ENCODE measurements at regions not wholly inside any gene's neighbourhood (a gene's known extent, or its start where the extent isn't known, plus 50 kb on each side); places are given as distances from the start of the nearest gene placed in this dataset.
"Not testable (repeated sequence)": the region's sequence is repeated elsewhere in the genome, so short reads cannot be mapped to it uniquely, and the experiment has no call there.

- no peak for DNase-seq (ENCODE audit: low read depth, low spot score)
Measured at GRCh38 chr9:13817754-13818278, 496.1 kb downstream of the NFIB start.

- DNase-seq (ENCODE audit: low read depth, low spot score): no peak
Measured at GRCh38 chr9:13816837-13817236, 497.1 kb downstream of the NFIB start.

- no peak for DNase-seq (ENCODE audit: low read depth, low spot score)
Measured at GRCh38 chr9:13814647-13815400, 499.1 kb downstream of the NFIB start.

GRCh38 chr9:13811876-13812275, 502.1 kb downstream of the NFIB start:
- no peak for DNase-seq (ENCODE audit: low read depth, low spot score)

GRCh38 chr9:13810510-13810909, 503.4 kb downstream of the NFIB start:
- DNase-seq (ENCODE audit: low read depth, low spot score): no peak

- no peak for DNase-seq (ENCODE audit: low read depth, low spot score)
Measured at GRCh38 chr9:13809401-13809800, 504.5 kb downstream of the NFIB start.

GRCh38 chr9:13807118-13807517, 506.8 kb downstream of the NFIB start:
- no peak for DNase-seq (ENCODE audit: low read depth, low spot score)

GRCh38 chr9:13806714-13807113, 507.2 kb downstream of the NFIB start:
- no peak for DNase-seq (ENCODE audit: low read depth, low spot score)

GRCh38 chr9:13805546-13805945, 508.4 kb downstream of the NFIB start:
- no peak for DNase-seq (ENCODE audit: low read depth, low spot score)

- DNase-seq (ENCODE audit: low read depth, low spot score): no peak
Measured at GRCh38 chr9:13804532-13804931, 509.4 kb downstream of the NFIB start.

GRCh38 chr9:13800776-13801175, 513.2 kb downstream of the NFIB start:
- no peak for DNase-seq (ENCODE audit: low read depth, low spot score)

- DNase-seq (ENCODE audit: low read depth, low spot score): not testable (repeated sequence)
Measured at GRCh38 chr9:13797701-13798100, 516.2 kb downstream of the NFIB start.

GRCh38 chr9:13791816-13792215, 512.3 kb upstream of the MPDZ start:
- DNase-seq (ENCODE audit: low read depth, low spot score): no peak

GRCh38 chr9:13790055-13790454, 510.6 kb upstream of the MPDZ start:
- no peak for DNase-seq (ENCODE audit: low read depth, low spot score)

GRCh38 chr9:13787234-13787833, 507.8 kb upstream of the MPDZ start:
- DNase-seq (ENCODE audit: low read depth, low spot score): no peak

- DNase-seq (ENCODE audit: low read depth, low spot score): no peak
Measured at GRCh38 chr9:13786711-13787110, 507.2 kb upstream of the MPDZ start.

- no peak for DNase-seq (ENCODE audit: low read depth, low spot score)
Measured at GRCh38 chr9:13786131-13786530, 506.6 kb upstream of the MPDZ start.

- no peak for DNase-seq (ENCODE audit: low read depth, low spot score)
Measured at GRCh38 chr9:13779106-13779505, 499.6 kb upstream of the MPDZ start.

- DNase-seq (ENCODE audit: low read depth, low spot score): no peak
Measured at GRCh38 chr9:13778631-13779030, 499.1 kb upstream of the MPDZ start.

GRCh38 chr9:13770956-13771355, 491.5 kb upstream of the MPDZ start:
- no peak for DNase-seq (ENCODE audit: low read depth, low spot score)

GRCh38 chr9:13769641-13770040, 490.1 kb upstream of the MPDZ start:
- no peak for DNase-seq (ENCODE audit: low read depth, low spot score)

GRCh38 chr9:13769006-13769405, 489.5 kb upstream of the MPDZ start:
- DNase-seq (ENCODE audit: low read depth, low spot score): no peak

- DNase-seq (ENCODE audit: low read depth, low spot score): no peak
Measured at GRCh38 chr9:13762209-13762608, 482.7 kb upstream of the MPDZ start.
